Progenitor cell of endocrine pancreas (in vitro differentiated cells): ENCODE measurements at regions not wholly inside any gene's neighbourhood (a gene's known extent, or its start where the extent isn't known, plus 50 kb on each side); places are given as distances from the start of the nearest gene placed in this dataset.

ENCODE experiments used
- DNase-seq: peaks from one replicate; pipeline ENCODE4 v3.0.0; 2021; ENCODE audit warnings: low spot score; ENCODE audit not compliant: unreplicated experiment
- H3K27ac Mint-ChIP-seq: 2 replicates; pipeline ENCODE4 v1.8.0; 2021; ENCODE audit warnings: mild to moderate bottlenecking, moderate library complexity, mixed read lengths
- H3K27me3 Mint-ChIP-seq: 2 replicates; pipeline ENCODE4 v1.8.0; 2021; ENCODE audit warnings: mixed read lengths
- H3K36me3 Mint-ChIP-seq: 2 replicates; pipeline ENCODE4 v1.8.0; 2022; ENCODE audit warnings: mixed read lengths; ENCODE audit not compliant: insufficient read depth
- H3K4me1 Mint-ChIP-seq: 2 replicates; pipeline ENCODE4 v1.8.0; 2021; ENCODE audit warnings: low read depth, mixed read lengths
- H3K4me3 Mint-ChIP-seq: 2 replicates; pipeline ENCODE4 v1.8.0; 2021; ENCODE audit warnings: low read depth, mild to moderate bottlenecking, moderate library complexity, mixed read lengths
- H3K9me3 Mint-ChIP-seq: 2 replicates; pipeline ENCODE4 v1.8.0; 2021; ENCODE audit warnings: low read depth, mixed read lengths
- CTCF ChIP-seq: fragments of 200-600 bp; sonication (generic); IDR thresholded peaks from one replicate; pipeline ENCODE4 v1.5.0; 2021; ENCODE audit warnings: antibody characterized with exemption, mild to moderate bottlenecking; ENCODE audit not compliant: unreplicated experiment

- no peak overlapping the region for H3K4me3 Mint-ChIP-seq
- no peaks in the 10 kb centered on the region for H3K36me3 Mint-ChIP-seq
- peaks cover 4% of the 10 kb centered on the region for H3K9me3 Mint-ChIP-seq
- H3K27ac Mint-ChIP-seq: peak overlapping the region; percentile 45
- no peaks in the 10 kb centered on the region for H3K27me3 Mint-ChIP-seq
- DNase-seq: no peak
- H3K4me1 Mint-ChIP-seq: no peaks in the 10 kb centered on the region
- no peak for TF ChIP-seq CTCF
Observed at GRCh38 chr13:88908961-88909441, 1237.8 kb downstream of the SLITRK5 start.

DNA sequence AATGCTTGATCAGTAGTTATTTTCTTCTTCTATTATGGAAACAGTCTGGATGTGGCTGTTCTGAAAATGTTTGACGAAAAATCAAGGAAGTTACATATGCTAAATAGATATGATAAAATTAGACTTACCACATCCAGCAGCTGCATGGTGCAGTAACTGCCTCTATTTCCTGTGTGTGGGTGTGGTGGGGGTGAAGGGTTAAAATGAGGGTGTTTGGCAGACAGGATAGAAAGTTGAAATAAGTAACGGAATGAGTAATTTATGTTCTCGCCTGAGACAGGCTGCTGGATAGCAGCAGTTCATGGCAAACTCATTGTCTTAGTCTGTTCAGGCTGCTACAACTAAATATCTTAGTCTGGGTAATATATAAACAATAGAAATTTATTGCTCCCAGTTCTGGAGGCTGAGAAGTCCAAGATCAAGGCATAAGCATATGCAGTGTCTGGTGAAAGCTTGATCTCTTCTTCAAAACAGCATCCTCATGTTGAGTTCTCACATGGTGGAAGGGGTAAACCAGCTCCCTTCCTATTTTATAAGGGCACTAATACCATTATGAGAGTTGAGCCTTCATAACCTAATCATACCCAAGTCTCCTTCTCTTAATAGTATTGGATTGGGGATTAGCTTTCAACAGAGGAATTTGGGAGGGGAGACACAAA is 1248.9 kb downstream of the SLITRK5 start:
- DNase-seq: no peak
- no peaks in the 10 kb centered on the region for H3K9me3 Mint-ChIP-seq
- H3K27ac Mint-ChIP-seq: no peak overlapping the region

GRCh38 chr13:88925954-88926353 is 1254.8 kb downstream of the SLITRK5 start:
- H3K4me3 Mint-ChIP-seq: no peak overlapping the region
- no peaks in the 10 kb centered on the region for H3K27me3 Mint-ChIP-seq
- no peak overlapping the region for H3K27ac Mint-ChIP-seq
- no peaks in the 10 kb centered on the region for H3K36me3 Mint-ChIP-seq
- no peak for TF ChIP-seq CTCF
- no peak for DNase-seq
- no peaks in the 10 kb centered on the region for H3K4me1 Mint-ChIP-seq
- no peaks in the 10 kb centered on the region for H3K9me3 Mint-ChIP-seq

More for the DNA sequence above, 1248.9 kb downstream of the SLITRK5 start:
- no peak overlapping the region for H3K4me3 Mint-ChIP-seq
- H3K36me3 Mint-ChIP-seq: no peaks in the 10 kb centered on the region
- no peaks in the 10 kb centered on the region for H3K4me1 Mint-ChIP-seq
- H3K27me3 Mint-ChIP-seq: no peaks in the 10 kb centered on the region
- TF ChIP-seq CTCF: no peak

DNA sequence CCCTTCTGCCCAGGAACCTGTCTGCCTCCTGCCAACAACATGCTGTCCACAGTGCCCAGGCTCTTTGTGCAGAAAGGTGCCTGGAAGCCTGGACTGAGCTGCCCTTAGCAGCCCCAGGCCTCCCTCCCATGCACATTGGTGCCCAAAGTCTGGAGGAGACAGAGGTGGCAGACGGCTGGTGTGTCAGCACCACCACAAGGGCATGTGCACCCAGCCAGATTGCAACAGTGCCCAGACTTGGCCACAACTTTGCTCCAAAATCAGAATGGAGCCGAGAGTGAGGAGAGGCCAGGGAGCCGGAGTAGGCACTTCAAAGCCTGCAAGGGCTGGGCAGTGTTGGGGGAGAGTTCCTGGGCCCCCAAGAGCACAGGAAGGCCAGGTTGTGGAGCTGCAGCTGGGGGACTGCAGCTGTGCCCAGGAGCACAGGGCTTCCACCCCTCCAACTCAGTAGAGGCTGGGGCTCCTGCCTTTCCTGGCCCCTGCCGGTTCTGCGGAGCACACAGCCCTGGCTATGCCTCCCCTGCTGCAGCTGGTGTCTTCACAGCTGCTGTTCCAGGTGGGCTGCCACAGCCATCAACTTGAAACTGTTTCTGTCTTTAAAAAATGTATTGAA is 1255.8 kb downstream of the SLITRK5 start:
- Mint-ChIP-seq H3K9me3 (no peaks in the 10 kb centered on the region), H3K36me3 (no peaks in the 10 kb centered on the region), H3K4me3 (no peak overlapping the region), H3K27ac (no peak overlapping the region), H3K27me3 (no peaks in the 10 kb centered on the region), H3K4me1 (no peaks in the 10 kb centered on the region)
- DNase-seq: no peak
- TF ChIP-seq CTCF: no peak

DNA sequence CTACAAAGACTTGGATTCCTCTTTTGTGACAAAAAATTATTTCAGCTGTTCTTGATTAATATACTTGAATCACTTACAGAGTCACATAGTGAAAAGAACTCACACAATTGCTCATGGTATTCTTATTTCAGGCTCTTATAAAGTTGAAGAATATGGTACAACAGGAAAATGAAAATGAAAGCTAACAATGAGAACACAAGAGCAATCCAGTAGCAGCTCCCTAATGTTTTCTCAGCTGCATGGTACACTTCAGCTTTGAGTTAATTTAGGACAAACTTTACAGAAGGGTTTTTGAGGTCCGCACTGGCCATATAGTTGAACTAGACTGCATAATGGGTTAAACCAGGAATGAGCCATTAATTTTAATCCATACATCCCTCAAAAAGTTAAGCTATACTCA is 1261.8 kb downstream of the SLITRK5 start:
- Mint-ChIP-seq H3K27me3 (no peaks in the 10 kb centered on the region), H3K36me3 (no peaks in the 10 kb centered on the region), H3K9me3 (no peaks in the 10 kb centered on the region), H3K4me3 (no peak overlapping the region), H3K4me1 (no peaks in the 10 kb centered on the region), H3K27ac (no peak overlapping the region)
- no peak for TF ChIP-seq CTCF
- DNase-seq: no peak
